Osteocyte (in vitro differentiated cells): ENCODE measurements at regions not wholly inside any gene's neighbourhood (a gene's known extent, or its start where the extent isn't known, plus 50 kb on each side); places are given as distances from the start of the nearest gene placed in this dataset.

ENCODE experiments used
- DNase-seq: peaks from one replicate; pipeline ENCODE4 v3.0.0; 2021; ENCODE audit warnings: mixed read lengths; ENCODE audit not compliant: unreplicated experiment; ENCODE audit errors: extremely low spot score
- H3K27ac Mint-ChIP-seq: one replicate; pipeline ENCODE4 v1.8.0; 2021; ENCODE audit warnings: mild to moderate bottlenecking, mixed read lengths; ENCODE audit not compliant: unreplicated experiment
- H3K27me3 Mint-ChIP-seq: one replicate; pipeline ENCODE4 v1.8.0; 2021; ENCODE audit warnings: mixed read lengths; ENCODE audit not compliant: unreplicated experiment
- H3K36me3 Mint-ChIP-seq: one replicate; pipeline ENCODE4 v1.8.0; 2021; ENCODE audit warnings: mixed read lengths; ENCODE audit not compliant: unreplicated experiment
- H3K4me1 Mint-ChIP-seq: one replicate; pipeline ENCODE4 v1.8.0; 2021; ENCODE audit warnings: mixed read lengths; ENCODE audit not compliant: unreplicated experiment
- H3K4me3 Mint-ChIP-seq: one replicate; pipeline ENCODE4 v1.8.0; 2021; ENCODE audit warnings: mild to moderate bottlenecking, moderate library complexity, mixed read lengths; ENCODE audit not compliant: unreplicated experiment
- H3K9me3 Mint-ChIP-seq: one replicate; pipeline ENCODE4 v1.8.0; 2021; ENCODE audit warnings: mixed read lengths; ENCODE audit not compliant: unreplicated experiment
- CTCF ChIP-seq: fragments of 200-600 bp; sonication (generic); IDR thresholded peaks from 2 replicates; pipeline ENCODE4 v1.5.0; 2021; ENCODE audit warnings: antibody characterized with exemption, mild to moderate bottlenecking, moderate library complexity

GRCh38 chr2:62573137-62573731 is 67.2 kb upstream of the TMEM17 start:
- no peaks in the 10 kb centered on the region for H3K36me3 Mint-ChIP-seq
- peaks cover 4% of the 10 kb centered on the region for H3K9me3 Mint-ChIP-seq
- no peak for TF ChIP-seq CTCF
- H3K27ac Mint-ChIP-seq: no peak overlapping the region
- no peak overlapping the region for H3K4me3 Mint-ChIP-seq
- no peak for DNase-seq
- peaks cover 32% of the 10 kb centered on the region for H3K4me1 Mint-ChIP-seq
- H3K27me3 Mint-ChIP-seq: peaks cover 3% of the 10 kb centered on the region

- Mint-ChIP-seq H3K4me1 (peaks cover 29% of the 10 kb centered on the region), H3K27me3 (peaks cover 3% of the 10 kb centered on the region), H3K36me3 (no peaks in the 10 kb centered on the region), H3K27ac (no peak overlapping the region), H3K9me3 (peaks cover 4% of the 10 kb centered on the region), H3K4me3 (peak overlapping the region; percentile 67)
- no peak for TF ChIP-seq CTCF
- no peak for DNase-seq
Measured at GRCh38 chr2:62570861-62571698, 65.1 kb upstream of the TMEM17 start.

GRCh38 chr2:62569907-62570841 is 64.2 kb upstream of the TMEM17 start:
- Mint-ChIP-seq H3K27ac (no peak overlapping the region), H3K27me3 (peaks cover 3% of the 10 kb centered on the region), H3K36me3 (no peaks in the 10 kb centered on the region), H3K9me3 (peaks cover 3% of the 10 kb centered on the region), H3K4me1 (peaks cover 29% of the 10 kb centered on the region), H3K4me3 (no peak overlapping the region)
- no peak for TF ChIP-seq CTCF
- no peak for DNase-seq

- Mint-ChIP-seq H3K4me1 (peaks cover 29% of the 10 kb centered on the region), H3K9me3 (no peaks in the 10 kb centered on the region), H3K27me3 (peaks cover 3% of the 10 kb centered on the region), H3K36me3 (no peaks in the 10 kb centered on the region), H3K27ac (no peak overlapping the region), H3K4me3 (no peak overlapping the region)
- DNase-seq: no peak
- no peak for TF ChIP-seq CTCF
Measured at GRCh38 chr2:62568983-62569837, 63.2 kb upstream of the TMEM17 start.
